ENCODE measurements at regions not wholly inside any gene's neighbourhood (a gene's known extent, or its start where the extent isn't known, plus 50 kb on each side); places are given as distances from the start of the nearest gene placed in this dataset.
A peak's percentile ranks its signal among the peaks of the same experiment; 100 is the strongest.

DNA sequence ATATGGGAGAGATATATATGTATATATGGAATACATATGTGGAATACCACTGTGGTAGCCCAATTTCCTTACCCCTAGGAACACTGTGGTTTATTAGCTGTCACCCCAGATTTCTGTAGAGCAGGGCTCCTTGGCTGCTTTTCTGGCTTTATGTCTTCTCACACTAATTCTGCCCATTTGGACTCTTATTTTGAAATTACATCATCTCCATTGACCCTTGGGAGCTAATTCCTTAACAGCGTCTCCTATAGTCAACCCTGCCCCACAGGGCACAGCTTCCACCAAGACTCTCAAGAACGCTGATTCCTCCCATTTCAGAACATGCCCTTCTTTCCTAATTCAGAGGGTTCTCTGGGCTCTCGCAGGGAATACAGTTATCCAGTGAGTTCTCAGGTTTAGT is 55.4 kb upstream of the TARP start:
- POLR2A ChIA-PET: no interaction called here
- H3K9ac ChIP-seq (replicated peaks; ENCODE audit: extremely low read depth, insufficient read depth, low read length): no peak overlapping the region
- CTCF ChIA-PET: interaction anchor here (1.6 to 1.7 kb wide), 2 partner anchors 17 to 39 kb away, joined by 6 to 7 read pairs; no protein-coding TSS in a partner anchor
- no peak overlapping the region for H2AFZ ChIP-seq (ENCODE audit: low read depth, low read length)
- no peaks in the 10 kb centered on the region for H3K9me1 ChIP-seq (replicated peaks; ENCODE audit: control insufficient read depth, extremely low read depth, insufficient read depth, low read length)
- peaks cover 6 to 12% of the 10 kb centered on the region in 2 experiments for H3K27me3 ChIP-seq (ENCODE audit: control insufficient read depth in 2 of 2, insufficient read depth in 2 of 2, low read length in 2 of 2)
- DNase-seq (ENCODE audit: low read depth, low spot score) (no peak), FAIRE-seq (no peak)
- H3K79me2 ChIP-seq (ENCODE audit: control insufficient read depth, insufficient read depth, low read length): no peaks in the 10 kb centered on the region
- no peaks in the 10 kb centered on the region for H3K36me3 ChIP-seq (ENCODE audit: control insufficient read depth in 2 of 2, extremely low read depth in 1 of 2, insufficient read depth in 2 of 2, low read length in 2 of 2)
- TF ChIP-seq POLR2AphosphoS5 (IDR thresholded peaks at IDR 0.05; ENCODE audit: insufficient read depth, low read depth, low read length): no peak
- TF ChIP-seq GATA2 (IDR thresholded peaks at IDR 0.05; ENCODE audit: insufficient read depth, insufficient read length, low read depth, low read length): no peak
- TF ChIP-seq, protein P1, sequence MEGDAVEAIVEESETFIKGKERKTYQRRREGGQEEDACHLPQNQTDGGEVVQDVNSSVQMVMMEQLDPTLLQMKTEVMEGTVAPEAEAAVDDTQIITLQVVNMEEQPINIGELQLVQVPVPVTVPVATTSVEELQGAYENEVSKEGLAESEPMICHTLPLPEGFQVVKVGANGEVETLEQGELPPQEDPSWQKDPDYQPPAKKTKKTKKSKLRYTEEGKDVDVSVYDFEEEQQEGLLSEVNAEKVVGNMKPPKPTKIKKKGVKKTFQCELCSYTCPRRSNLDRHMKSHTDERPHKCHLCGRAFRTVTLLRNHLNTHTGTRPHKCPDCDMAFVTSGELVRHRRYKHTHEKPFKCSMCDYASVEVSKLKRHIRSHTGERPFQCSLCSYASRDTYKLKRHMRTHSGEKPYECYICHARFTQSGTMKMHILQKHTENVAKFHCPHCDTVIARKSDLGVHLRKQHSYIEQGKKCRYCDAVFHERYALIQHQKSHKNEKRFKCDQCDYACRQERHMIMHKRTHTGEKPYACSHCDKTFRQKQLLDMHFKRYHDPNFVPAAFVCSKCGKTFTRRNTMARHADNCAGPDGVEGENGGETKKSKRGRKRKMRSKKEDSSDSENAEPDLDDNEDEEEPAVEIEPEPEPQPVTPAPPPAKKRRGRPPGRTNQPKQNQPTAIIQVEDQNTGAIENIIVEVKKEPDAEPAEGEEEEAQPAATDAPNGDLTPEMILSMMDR (IDR thresholded peaks at IDR 0.05; ENCODE audit: extremely low read depth in 1 of 2, insufficient read depth in 1 of 2, low read depth in 1 of 2, low read length in 2 of 2): no peak
- no peak for TF ChIP-seq MYC (IDR thresholded peaks at IDR 0.05; ENCODE audit: low read depth, low read length)
- no TSS peak for BruUV-seq (replicated peaks)
- H3K9me3 ChIP-seq (replicated peaks; ENCODE audit: control insufficient read depth, insufficient read depth, low read length): no peaks in the 10 kb centered on the region
- dilution Hi-C loops (cut with MboI; ENCODE audit: extremely low pct_ligation_motif_present, low sequenced_read_pairs): no loop called here
- no peaks in the 10 kb centered on the region for H3K4me1 ChIP-seq (ENCODE audit: control insufficient read depth, extremely low read depth, insufficient read depth, low read length)
- no peaks in the 10 kb centered on the region for H4K20me1 ChIP-seq (replicated peaks; ENCODE audit: control insufficient read depth, extremely low read depth, insufficient read depth, low read length)
- H3K4me3 ChIP-seq (replicated peaks in 1 of 3; ENCODE audit: insufficient read depth in 1 of 3, low read depth in 1 of 3, low read length in 3 of 3): no peak overlapping the region
- H3K4me2 ChIP-seq (ENCODE audit: insufficient read depth, low read length): no peak overlapping the region
- no peak overlapping the region for H3K27ac ChIP-seq (ENCODE audit: insufficient read depth, low read depth, low read length)
- intact Hi-C loops (cut with micrococcal nuclease): no loop called here

- ChIA-PET POLR2A (no interaction called here), CTCF (interaction anchor here (1.3 to 3.0 kb wide), 7 partner anchors 8 to 219 kb away, joined by 6 to 17 read pairs (median 8); no protein-coding TSS in a partner anchor)
- dilution Hi-C loops (cut with MboI; ENCODE audit: extremely low pct_ligation_motif_present, low sequenced_read_pairs) (no loop called here), intact Hi-C loops (cut with micrococcal nuclease) (no loop called here)
- Histone ChIP-seq H3K4me1 (ENCODE audit: control insufficient read depth, extremely low read depth, insufficient read depth, low read length) (no peaks in the 10 kb centered on the region), H3K4me3 (replicated peaks in 1 of 3; ENCODE audit: insufficient read depth in 1 of 3, low read depth in 1 of 3, low read length in 3 of 3) (no peak overlapping the region), H3K27ac (ENCODE audit: insufficient read depth, low read depth, low read length) (no peak overlapping the region), H3K4me2 (ENCODE audit: insufficient read depth, low read length) (no peak overlapping the region), H3K9ac (replicated peaks; ENCODE audit: extremely low read depth, insufficient read depth, low read length) (no peak overlapping the region), H2AFZ (ENCODE audit: low read depth, low read length) (no peak overlapping the region), H3K79me2 (ENCODE audit: control insufficient read depth, insufficient read depth, low read length) (no peaks in the 10 kb centered on the region), H3K27me3 (ENCODE audit: control insufficient read depth in 2 of 2, insufficient read depth in 2 of 2, low read length in 2 of 2) (peaks cover 6 to 13% of the 10 kb centered on the region in 2 experiments), H3K9me3 (replicated peaks; ENCODE audit: control insufficient read depth, insufficient read depth, low read length) (no peaks in the 10 kb centered on the region), H3K36me3 (ENCODE audit: control insufficient read depth in 2 of 2, extremely low read depth in 1 of 2, insufficient read depth in 2 of 2, low read length in 2 of 2) (no peaks in the 10 kb centered on the region), H3K9me1 (replicated peaks; ENCODE audit: control insufficient read depth, extremely low read depth, insufficient read depth, low read length) (no peaks in the 10 kb centered on the region), H4K20me1 (replicated peaks; ENCODE audit: control insufficient read depth, extremely low read depth, insufficient read depth, low read length) (no peaks in the 10 kb centered on the region)
- BruUV-seq (replicated peaks): no TSS peak
- DNase-seq (ENCODE audit: low read depth, low spot score): peak; percentile 69
- peak; percentile 52 for FAIRE-seq
- no peak for TF ChIP-seq JUN (IDR thresholded peaks at IDR 0.05; ENCODE audit: borderline replicate concordance, insufficient read depth, insufficient read length, low read depth)
- TF ChIP-seq FOS (IDR thresholded peaks at IDR 0.05; ENCODE audit: borderline replicate concordance, insufficient read depth, low read length): no peak
- TF ChIP-seq, protein P2, sequence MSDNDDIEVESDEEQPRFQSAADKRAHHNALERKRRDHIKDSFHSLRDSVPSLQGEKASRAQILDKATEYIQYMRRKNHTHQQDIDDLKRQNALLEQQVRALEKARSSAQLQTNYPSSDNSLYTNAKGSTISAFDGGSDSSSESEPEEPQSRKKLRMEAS (IDR thresholded peaks at IDR 0.05; ENCODE audit: insufficient read depth, insufficient read length): no peak
Observed at GRCh38 chr7:38327637-38328036, 54.2 kb upstream of the TARP start.
